SK-N-SH (cell line): ENCODE measurements at regions not wholly inside any gene's neighbourhood (a gene's known extent, or its start where the extent isn't known, plus 50 kb on each side); places are given as distances from the start of the nearest gene placed in this dataset.

Experiments used
- CTCF ChIA-PET: fragments of 300-600, 350-600 bp; formaldehyde crosslinking; extraction: SDS; loops from one replicate; lab custom pipeline; 2021; lab: Yijun Ruan, JAX
- POLR2A ChIA-PET: fragments of 350-600 bp; sonication (Branson Sonifier 250); formaldehyde crosslinking; extraction: SDS; loops from one replicate; lab custom pipeline; 2020; ENCODE audit warnings: antibody characterized with exemption, inconsistent platforms; lab: Yijun Ruan, JAX
- DNase-seq: peaks from one replicate; pipeline ENCODE4 v3.0.0; 2012
- H2AFZ ChIP-seq: fragments of 200-600 bp; sonication (generic); 2 replicates; pipeline ENCODE4 v1.8.1; 2016; ENCODE audit warnings: antibody characterized with exemption, mild to moderate bottlenecking, low read depth
- H3F3A ChIP-seq: fragments of 200-600 bp; sonication (generic); replicated peaks from 2 replicates; pipeline ENCODE3; 2016; ENCODE audit warnings: antibody characterized with exemption, mild to moderate bottlenecking; ENCODE audit not compliant: insufficient read depth
- H3K27ac ChIP-seq, 2 experiments: fragments of 200-500 bp in 1 of 2; fragments of 200-600 bp in 1 of 2; sonication (Bioruptor generic) in 1 of 2; sonication (generic), shearing (Covaris generic) in 1 of 2; 2 replicates each; pipeline versions ENCODE4 v1.5.1 to v1.6.1; 2014 to 2016; ENCODE audit warnings: low read depth in 2 of 2, inconsistent platforms in 1 of 2, low read length in 1 of 2, mild to moderate bottlenecking in 1 of 2, mixed read lengths in 1 of 2
- H3K27me3 ChIP-seq: fragments of 200-600 bp; sonication (generic), shearing (Covaris generic); 2 replicates; pipeline ENCODE4 v1.6.1; 2016; ENCODE audit warnings: mixed run types; ENCODE audit not compliant: insufficient read depth
- H3K36me3 ChIP-seq, 2 experiments: fragments of 200-500 bp in 1 of 2; fragments of 200-600 bp in 1 of 2; sonication (Bioruptor generic) in 1 of 2; sonication (generic) in 1 of 2; replicated peaks in 1 of 2; 2 replicates each; pipeline versions ENCODE3 to v1.5.1; 2014 to 2016; ENCODE audit warnings: low read length in 1 of 2, mild to moderate bottlenecking in 1 of 2; ENCODE audit not compliant: insufficient read depth in 2 of 2, control insufficient read depth in 1 of 2
- H3K4me1 ChIP-seq, 2 experiments: fragments of 200-500 bp in 1 of 2; fragments of 200-600 bp in 1 of 2; sonication (Bioruptor generic) in 1 of 2; sonication (generic), shearing (Covaris generic) in 1 of 2; 2 replicates each; pipeline versions ENCODE4 v1.5.1 to v1.6.1; 2014 to 2016; ENCODE audit warnings: low read depth in 1 of 2, low read length in 1 of 2, mixed run types in 1 of 2; ENCODE audit not compliant: insufficient read depth in 2 of 2, control insufficient read depth in 1 of 2
- H3K4me2 ChIP-seq: fragments of 200-600 bp; sonication (generic), shearing (Covaris generic); 2 replicates; pipeline ENCODE4 v1.6.1; 2017; ENCODE audit warnings: mixed run types
- H3K4me3 ChIP-seq, 2 experiments: fragments of 200-500 bp in 1 of 2; fragments of 200-600 bp in 1 of 2; sonication (Bioruptor generic) in 1 of 2; sonication (generic), shearing (Covaris generic) in 1 of 2; 2 replicates each; pipeline versions ENCODE4 v1.5.1 to v1.8.1; 2014 to 2016; ENCODE audit warnings: low read depth in 2 of 2, inconsistent platforms in 1 of 2, low read length in 1 of 2, mild to moderate bottlenecking in 1 of 2, mixed read lengths in 1 of 2, moderate library complexity in 1 of 2
- H3K79me2 ChIP-seq: fragments of 200-600 bp; sonication (generic); 2 replicates; pipeline ENCODE4 v1.8.1; 2017; ENCODE audit warnings: mild to moderate bottlenecking; ENCODE audit not compliant: insufficient read depth
- H3K9ac ChIP-seq: fragments of 200-600 bp; sonication (generic); 2 replicates; pipeline ENCODE4 v1.6.1; 2017; ENCODE audit warnings: mixed run types
- H3K9me2 ChIP-seq: fragments of 200-600 bp; sonication (generic); 2 replicates; pipeline ENCODE4 v1.6.1; 2017; ENCODE audit warnings: mixed run types
- H3K9me3 ChIP-seq: fragments of 200-600 bp; sonication (generic); 2 replicates; pipeline ENCODE4 v1.6.1; 2017; ENCODE audit warnings: mixed run types, mild to moderate bottlenecking, moderate library complexity
- H4K20me1 ChIP-seq: fragments of 200-600 bp; sonication (generic); 2 replicates; pipeline ENCODE4 v1.6.1; 2017; ENCODE audit warnings: mild to moderate bottlenecking, mixed run types; ENCODE audit not compliant: insufficient read depth
- EZH2phosphoT487 ChIP-seq: fragments of 200-600 bp; sonication (generic); IDR thresholded peaks from 2 replicates; pipeline ENCODE4 v1.6.1; 2017; ENCODE audit warnings: low read depth, mixed run types, mild to moderate bottlenecking, antibody characterized with exemption, moderate library complexity, borderline replicate concordance
- GATA2 ChIP-seq: sonication (generic); formaldehyde crosslinking; IDR thresholded peaks from 2 replicates; pipeline ENCODE4 v1.5.0; 2020; ENCODE audit warnings: mild to moderate bottlenecking, missing genetic modification reagents
- NFIC ChIP-seq: IDR thresholded peaks from 2 replicates; pipeline ENCODE4 v1.4.0; 2012; ENCODE audit warnings: borderline replicate concordance
- NRF1 ChIP-seq: IDR thresholded peaks from 2 replicates; pipeline ENCODE4 v1.6.1; 2012; ENCODE audit warnings: low read depth, mild to moderate bottlenecking, low read length
- RAD21 ChIP-seq: IDR thresholded peaks from 2 replicates; pipeline ENCODE4 v1.6.1; 2012; ENCODE audit warnings: mild to moderate bottlenecking, low read length
- SMC3 ChIP-seq: IDR thresholded peaks from 2 replicates; pipeline ENCODE4 v1.6.1; 2012; ENCODE audit warnings: low read depth, low read length, improper control_type of control experiment
- TAF1 ChIP-seq: IDR thresholded peaks from 2 replicates; pipeline ENCODE4 v1.6.1; 2012; ENCODE audit warnings: low read depth, mild to moderate bottlenecking, low read length, moderate library complexity, borderline replicate concordance
- TCF12 ChIP-seq: IDR thresholded peaks from 2 replicates; pipeline ENCODE4 v1.4.0; 2012
- ZBTB33 ChIP-seq: IDR thresholded peaks from 2 replicates; pipeline ENCODE4 v1.4.0; 2012; ENCODE audit warnings: low read depth, borderline replicate concordance
- WGBS: methylation state at CpG from one replicate; pipeline ENCODE4 v1.1.6; 2017; ENCODE audit warnings: low lambda C conversion rate; 5-methylcytosine and 5-hydroxymethylcytosine counted together
- TF ChIP-seq, protein P1 (sequence below): IDR thresholded peaks from 2 replicates; pipeline ENCODE4 v1.4.0; 2012; ENCODE audit warnings: low read depth, borderline replicate concordance

DNA sequence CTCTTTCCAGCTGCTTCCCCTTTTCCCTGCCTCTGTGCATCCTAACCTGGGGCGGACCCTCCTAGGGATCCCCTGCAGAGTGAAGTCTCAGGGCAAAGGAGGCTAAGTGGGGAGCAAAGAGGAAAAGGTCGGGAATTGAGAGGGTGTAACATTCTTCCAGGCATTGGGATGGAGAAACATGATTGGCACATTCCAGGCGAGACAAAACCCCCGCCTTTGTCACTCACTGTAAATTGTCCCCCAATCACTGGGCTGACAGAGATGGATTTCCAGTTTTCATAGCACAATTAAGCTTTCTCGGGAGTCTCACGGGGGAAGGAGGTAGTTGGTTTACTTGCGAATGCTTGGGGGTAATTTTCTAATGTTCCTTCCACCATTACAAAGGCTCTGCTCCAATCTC is 74.9 kb downstream of the MIAT start:
- no peak overlapping the region for H3K9ac ChIP-seq
- H3K36me3 ChIP-seq = no peaks in the 10 kb centered on the region
- no peak overlapping the region for H3K4me2 ChIP-seq
- WGBS = 96% methylated on average over 7 of the region's 7 CpGs
- no peak for DNase-seq
- no peaks in the 10 kb centered on the region for H3K9me3 ChIP-seq
- TF ChIP-seq NFIC (no peak), RAD21 (no peak)
- TF ChIP-seq, protein P1, sequence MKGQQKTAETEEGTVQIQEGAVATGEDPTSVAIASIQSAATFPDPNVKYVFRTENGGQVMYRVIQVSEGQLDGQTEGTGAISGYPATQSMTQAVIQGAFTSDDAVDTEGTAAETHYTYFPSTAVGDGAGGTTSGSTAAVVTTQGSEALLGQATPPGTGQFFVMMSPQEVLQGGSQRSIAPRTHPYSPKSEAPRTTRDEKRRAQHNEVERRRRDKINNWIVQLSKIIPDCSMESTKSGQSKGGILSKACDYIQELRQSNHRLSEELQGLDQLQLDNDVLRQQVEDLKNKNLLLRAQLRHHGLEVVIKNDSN = no peak
- no peaks in the 10 kb centered on the region for H3K4me1 ChIP-seq
- H3K9me2 ChIP-seq = no peaks in the 10 kb centered on the region
- no peaks in the 10 kb centered on the region for H4K20me1 ChIP-seq
- H3F3A ChIP-seq = no peaks in the 10 kb centered on the region
- no peak overlapping the region for H3K27ac ChIP-seq
- H2AFZ ChIP-seq = no peak overlapping the region
- CTCF ChIA-PET = interaction anchor here (1.1 to 1.6 kb wide), 2 partner anchors 20 to 535 kb away, joined by 3 to 4 read pairs; no protein-coding TSS in a partner anchor
- POLR2A ChIA-PET = no interaction called here
- H3K4me3 ChIP-seq = no peak overlapping the region
- no peaks in the 10 kb centered on the region for H3K79me2 ChIP-seq
- H3K27me3 ChIP-seq = no peaks in the 10 kb centered on the region

GRCh38 chr22:26734339-26735018 is 77.1 kb downstream of the MIAT start:
- H3K4me2 ChIP-seq = no peak overlapping the region
- DNase-seq = no peak

More at GRCh38 chr22:26734339-26735018, 77.1 kb downstream of the MIAT start:
- no peaks in the 10 kb centered on the region for H4K20me1 ChIP-seq
- no peaks in the 10 kb centered on the region for H3K9me2 ChIP-seq
- H3F3A ChIP-seq = no peaks in the 10 kb centered on the region
- H3K4me1 ChIP-seq = no peaks in the 10 kb centered on the region
- H3K27ac ChIP-seq = no peak overlapping the region
- H3K4me3 ChIP-seq = no peak overlapping the region
- H3K9me3 ChIP-seq = no peaks in the 10 kb centered on the region
- H3K79me2 ChIP-seq = no peaks in the 10 kb centered on the region
- no peaks in the 10 kb centered on the region for H3K27me3 ChIP-seq
- TF ChIP-seq ZBTB33 (no peak), RAD21 (no peak), TCF12 (no peak), EZH2phosphoT487 (no peak), SMC3 (no peak), GATA2 (CRISPR knock-in tag) (no peak), NRF1 (no peak), TAF1 (no peak)
- 76% methylated on average over 4 of the region's 4 CpGs for WGBS
- CTCF ChIA-PET = interaction anchor here (0.5 to 2.1 kb wide), 3 partner anchors 22 to 1764 kb away, joined by 3 to 8 read pairs (median 5); no protein-coding TSS in a partner anchor
- POLR2A ChIA-PET = no interaction called here
- H3K36me3 ChIP-seq = no peaks in the 10 kb centered on the region
- H2AFZ ChIP-seq = no peak overlapping the region
- H3K9ac ChIP-seq = no peak overlapping the region
